Neural cell (in vitro differentiated cells): ENCODE measurements at regions not wholly inside any gene's neighbourhood (a gene's known extent, or its start where the extent isn't known, plus 50 kb on each side); places are given as distances from the start of the nearest gene placed in this dataset.

Source experiments
- H2AFZ ChIP-seq: fragments of 200-600, 300-800 bp; sonication (generic), shearing (Covaris generic); 2 replicates; pipeline ENCODE4 v1.6.0; 2014; ENCODE audit warnings: low read depth, mild to moderate bottlenecking, antibody characterized with exemption, low read length, moderate library complexity
- H3F3A ChIP-seq: fragments of 200-600 bp; shearing (Covaris generic); 2 replicates; pipeline ENCODE4 v1.6.1; 2016; ENCODE audit warnings: mild to moderate bottlenecking, moderate library complexity, mixed read lengths, antibody characterized with exemption, low read length; ENCODE audit not compliant: insufficient read depth, poor library complexity, severe bottlenecking
- H3K27ac ChIP-seq: fragments of 200-600, 300-800 bp; sonication (generic), shearing (Covaris generic); 2 replicates; pipeline ENCODE4 v1.5.1; 2014; ENCODE audit warnings: mild to moderate bottlenecking, low read length, moderate library complexity
- H3K27me3 ChIP-seq: fragments of 300-800, 200-600 bp; sonication (generic), shearing (Covaris generic); 2 replicates; pipeline ENCODE4 v1.6.0; 2014; ENCODE audit warnings: mild to moderate bottlenecking, low read depth, low read length, moderate library complexity; ENCODE audit not compliant: insufficient read depth
- H3K36me3 ChIP-seq: fragments of 300-800, 200-600 bp; sonication (generic), shearing (Covaris generic); 2 replicates; pipeline ENCODE4 v1.5.1; 2014; ENCODE audit warnings: mild to moderate bottlenecking, antibody characterized with exemption, low read length, moderate library complexity; ENCODE audit not compliant: insufficient read depth
- H3K4me2 ChIP-seq: fragments of 300-800, 200-600 bp; sonication (generic), shearing (Covaris generic); 2 replicates; pipeline ENCODE4 v1.6.0; 2014; ENCODE audit warnings: mild to moderate bottlenecking, low read length
- H3K4me3 ChIP-seq: fragments of 300-800, 200-600 bp; sonication (generic), shearing (Covaris generic); 2 replicates; pipeline ENCODE4 v1.5.1; 2014; ENCODE audit warnings: mild to moderate bottlenecking, low read length, moderate library complexity
- H3K79me2 ChIP-seq: fragments of 200-600 bp; shearing (Covaris generic); replicated peaks from 2 replicates; pipeline ENCODE4 v1.6.0; 2014; ENCODE audit warnings: mild to moderate bottlenecking, low read length, moderate library complexity; ENCODE audit not compliant: insufficient read depth
- H3K9ac ChIP-seq: fragments of 300-800, 200-600 bp; sonication (generic), shearing (Covaris generic); 2 replicates; pipeline ENCODE4 v1.6.1; 2016; ENCODE audit warnings: mild to moderate bottlenecking, low read length, mixed read lengths
- H3K9me2 ChIP-seq: fragments of 200-600 bp; shearing (Covaris generic); 2 replicates; pipeline ENCODE4 v1.6.1; 2016; ENCODE audit warnings: mild to moderate bottlenecking, low read length, mixed read lengths; ENCODE audit not compliant: insufficient read depth
- H3K9me3 ChIP-seq: fragments of 200-600, 300-800 bp; sonication (generic), shearing (Covaris generic); 2 replicates; pipeline ENCODE4 v1.6.1; 2016; ENCODE audit warnings: mild to moderate bottlenecking, mixed run types, low read length, moderate library complexity, mixed read lengths
- H4K20me1 ChIP-seq: fragments of 200-600 bp; shearing (Covaris generic); 2 replicates; pipeline ENCODE4 v1.6.1; 2016; ENCODE audit warnings: mild to moderate bottlenecking, mixed run types; ENCODE audit not compliant: insufficient read depth
- EP300 ChIP-seq: fragments of 450-650 bp; conservative IDR thresholded peaks from 2 replicates; pipeline ENCODE4 v1.6.1; 2014; ENCODE audit warnings: antibody characterized with exemption, mild to moderate bottlenecking, moderate library complexity; ENCODE audit not compliant: poor library complexity, severe bottlenecking
- EZH2 ChIP-seq: fragments of 200-600, 300-800 bp; shearing (Covaris generic), sonication (generic); IDR thresholded peaks from 2 replicates; pipeline ENCODE4 v1.6.1; 2014; ENCODE audit warnings: antibody characterized with exemption, low read length, borderline replicate concordance, mild to moderate bottlenecking; ENCODE audit not compliant: insufficient read depth, poor library complexity, severe bottlenecking
- MXI1 ChIP-seq: fragments of 450-650 bp; conservative IDR thresholded peaks from 2 replicates; pipeline ENCODE4 v1.6.1; 2014; ENCODE audit warnings: antibody characterized with exemption, mild to moderate bottlenecking; ENCODE audit not compliant: poor library complexity, severe bottlenecking
- POLR2AphosphoS5 ChIP-seq: IDR thresholded peaks from 2 replicates; pipeline ENCODE4 v1.6.1; 2012
- RAD21 ChIP-seq: fragments of 450-650 bp; conservative IDR thresholded peaks from 2 replicates; pipeline ENCODE4 v1.6.1; 2014; ENCODE audit warnings: antibody characterized with exemption, mild to moderate bottlenecking, moderate library complexity
- REST ChIP-seq: IDR thresholded peaks from 2 replicates; pipeline ENCODE4 v1.6.1; 2012; ENCODE audit warnings: borderline replicate concordance
- SMC3 ChIP-seq: fragments of 450-650 bp; conservative IDR thresholded peaks from 2 replicates; pipeline ENCODE4 v1.6.1; 2014; ENCODE audit warnings: antibody characterized with exemption, mild to moderate bottlenecking, moderate library complexity; ENCODE audit not compliant: poor library complexity
- TAF1 ChIP-seq: IDR thresholded peaks from 2 replicates; pipeline ENCODE4 v1.6.1; 2012; ENCODE audit warnings: low read depth
- TF ChIP-seq, protein P1 (sequence below): fragments of 450-650 bp; IDR thresholded peaks from 2 replicates; pipeline ENCODE4 v1.5.1; 2014; ENCODE audit warnings: antibody characterized with exemption, mild to moderate bottlenecking, moderate library complexity; ENCODE audit not compliant: poor library complexity, severe bottlenecking

- H3K4me3 ChIP-seq = no peak overlapping the region
- no peak overlapping the region for H3K9ac ChIP-seq
- TF ChIP-seq SMC3 (no peak), TAF1 (no peak), MXI1 (no peak), RAD21 (no peak), POLR2AphosphoS5 (no peak), REST (no peak), EP300 (no peak), EZH2 (no peak)
- TF ChIP-seq, protein P1, sequence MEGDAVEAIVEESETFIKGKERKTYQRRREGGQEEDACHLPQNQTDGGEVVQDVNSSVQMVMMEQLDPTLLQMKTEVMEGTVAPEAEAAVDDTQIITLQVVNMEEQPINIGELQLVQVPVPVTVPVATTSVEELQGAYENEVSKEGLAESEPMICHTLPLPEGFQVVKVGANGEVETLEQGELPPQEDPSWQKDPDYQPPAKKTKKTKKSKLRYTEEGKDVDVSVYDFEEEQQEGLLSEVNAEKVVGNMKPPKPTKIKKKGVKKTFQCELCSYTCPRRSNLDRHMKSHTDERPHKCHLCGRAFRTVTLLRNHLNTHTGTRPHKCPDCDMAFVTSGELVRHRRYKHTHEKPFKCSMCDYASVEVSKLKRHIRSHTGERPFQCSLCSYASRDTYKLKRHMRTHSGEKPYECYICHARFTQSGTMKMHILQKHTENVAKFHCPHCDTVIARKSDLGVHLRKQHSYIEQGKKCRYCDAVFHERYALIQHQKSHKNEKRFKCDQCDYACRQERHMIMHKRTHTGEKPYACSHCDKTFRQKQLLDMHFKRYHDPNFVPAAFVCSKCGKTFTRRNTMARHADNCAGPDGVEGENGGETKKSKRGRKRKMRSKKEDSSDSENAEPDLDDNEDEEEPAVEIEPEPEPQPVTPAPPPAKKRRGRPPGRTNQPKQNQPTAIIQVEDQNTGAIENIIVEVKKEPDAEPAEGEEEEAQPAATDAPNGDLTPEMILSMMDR = no peak
- no peaks in the 10 kb centered on the region for H3K36me3 ChIP-seq
- H3K27ac ChIP-seq = no peak overlapping the region
- H3K9me2 ChIP-seq = no peaks in the 10 kb centered on the region
- H2AFZ ChIP-seq = no peak overlapping the region
- no peaks in the 10 kb centered on the region for H4K20me1 ChIP-seq
- H3F3A ChIP-seq = no peaks in the 10 kb centered on the region
- peaks cover 12% of the 10 kb centered on the region for H3K9me3 ChIP-seq
- H3K27me3 ChIP-seq = no peaks in the 10 kb centered on the region
- no peak overlapping the region for H3K4me2 ChIP-seq
- no peaks in the 10 kb centered on the region for H3K79me2 ChIP-seq
Measured at GRCh38 chr1:14034506-14034905, 334.5 kb downstream of the PRDM2 start.

- Histone ChIP-seq H3K9ac (no peak overlapping the region), H3F3A (no peaks in the 10 kb centered on the region), H4K20me1 (no peaks in the 10 kb centered on the region), H3K27me3 (no peaks in the 10 kb centered on the region), H3K27ac (no peak overlapping the region), H3K9me2 (no peaks in the 10 kb centered on the region), H3K79me2 (no peaks in the 10 kb centered on the region), H3K4me3 (no peak overlapping the region), H3K9me3 (peaks cover 12% of the 10 kb centered on the region), H2AFZ (no peak overlapping the region), H3K36me3 (no peaks in the 10 kb centered on the region), H3K4me2 (no peak overlapping the region)
- no peak for TF ChIP-seq EZH2
- TF ChIP-seq MXI1 = no peak
- TF ChIP-seq POLR2AphosphoS5 = no peak
- no peak for TF ChIP-seq SMC3
- TF ChIP-seq, protein P1 = no peak
- TF ChIP-seq EP300 = no peak
- no peak for TF ChIP-seq RAD21
- no peak for TF ChIP-seq REST
- TF ChIP-seq TAF1 = no peak
Measured at GRCh38 chr1:14037101-14037847, 337.3 kb downstream of the PRDM2 start.
